ENCODE measurements at regions not wholly inside any gene's neighbourhood (a gene's known extent, or its start where the extent isn't known, plus 50 kb on each side); places are given as distances from the start of the nearest gene placed in this dataset.
"Not testable (repeated sequence)": the region's sequence is repeated elsewhere in the genome, so short reads cannot be mapped to it uniquely, and the experiment has no call there.

GRCh38 chr3:88876724-88877123 is 230.7 kb upstream of the EPHA3 start:
- no peak for TF ChIP-seq ZNF8 (CRISPR knock-in tag; IDR thresholded peaks at IDR 0.05)
- TF ChIP-seq RARB (CRISPR knock-in tag; IDR thresholded peaks at IDR 0.05): no peak
- no peak for TF ChIP-seq ARNTL (CRISPR knock-in tag; IDR thresholded peaks at IDR 0.05; ENCODE audit: borderline replicate concordance, low read depth)
- TF ChIP-seq PATZ1 (CRISPR knock-in tag; IDR thresholded peaks at IDR 0.05; ENCODE audit: borderline replicate concordance): no peak
- TF ChIP-seq GLIS3 (CRISPR knock-in tag; IDR thresholded peaks at IDR 0.05): no peak
- TF ChIP-seq BACH2 (CRISPR knock-in tag; IDR thresholded peaks at IDR 0.05; ENCODE audit: borderline replicate concordance): no peak
- TF ChIP-seq ZFP30 (CRISPR knock-in tag; IDR thresholded peaks at IDR 0.05): no peak
- TF ChIP-seq ZNF565 (CRISPR knock-in tag; conservative IDR thresholded peaks at IDR 0.05; ENCODE audit: low read depth): no peak
- TF ChIP-seq ESRRG (CRISPR knock-in tag; IDR thresholded peaks at IDR 0.05): no peak
- TF ChIP-seq TCF4 (CRISPR knock-in tag; IDR thresholded peaks at IDR 0.05; ENCODE audit: borderline replicate concordance): no peak
- no peak for ATAC-seq

- ATAC-seq: no peak
- TF ChIP-seq POU6F1 (CRISPR knock-in tag; IDR thresholded peaks at IDR 0.05; ENCODE audit: borderline replicate concordance, low read depth) (no peak), TSHZ2 (CRISPR knock-in tag; IDR thresholded peaks at IDR 0.05) (no peak), ISL1 (CRISPR knock-in tag; IDR thresholded peaks at IDR 0.05) (no peak), ZFP3 (CRISPR knock-in tag; IDR thresholded peaks at IDR 0.05) (no peak), ZFP30 (CRISPR knock-in tag; IDR thresholded peaks at IDR 0.05) (no peak)
These were observed 227.5 kb upstream of the EPHA3 start for GRCh38 chr3:88879905-88880304.

- no peak for ATAC-seq
- TF ChIP-seq ZNF8 (CRISPR knock-in tag; IDR thresholded peaks at IDR 0.05) (no peak), ZNF565 (CRISPR knock-in tag; conservative IDR thresholded peaks at IDR 0.05; ENCODE audit: low read depth) (no peak), ZNF70 (CRISPR knock-in tag; IDR thresholded peaks at IDR 0.05) (no peak), ARNTL (CRISPR knock-in tag; IDR thresholded peaks at IDR 0.05; ENCODE audit: borderline replicate concordance, low read depth) (no peak), TCF4 (CRISPR knock-in tag; IDR thresholded peaks at IDR 0.05; ENCODE audit: borderline replicate concordance) (no peak)
These were observed 225.3 kb upstream of the EPHA3 start for GRCh38 chr3:88882121-88882520.

- ATAC-seq: not testable (repeated sequence)
These were observed 220.8 kb upstream of the EPHA3 start for GRCh38 chr3:88886624-88887023.

GRCh38 chr3:88896026-88896425 is 211.4 kb upstream of the EPHA3 start:
- TF ChIP-seq ZNF8 (CRISPR knock-in tag; IDR thresholded peaks at IDR 0.05) (no peak), POU6F1 (CRISPR knock-in tag; IDR thresholded peaks at IDR 0.05; ENCODE audit: borderline replicate concordance, low read depth) (no peak), PATZ1 (CRISPR knock-in tag; IDR thresholded peaks at IDR 0.05; ENCODE audit: borderline replicate concordance) (no peak), GLIS3 (CRISPR knock-in tag; IDR thresholded peaks at IDR 0.05) (no peak), PPARA (CRISPR knock-in tag; IDR thresholded peaks at IDR 0.05; ENCODE audit: borderline replicate concordance) (no peak), ZC3H10 (CRISPR knock-in tag; IDR thresholded peaks at IDR 0.05) (no peak), OSR1 (CRISPR knock-in tag; IDR thresholded peaks at IDR 0.05) (no peak), ZFP3 (CRISPR knock-in tag; IDR thresholded peaks at IDR 0.05) (no peak), SNAI2 (CRISPR knock-in tag; IDR thresholded peaks at IDR 0.05) (no peak), CSRNP3 (CRISPR knock-in tag; IDR thresholded peaks at IDR 0.05) (no peak), TSHZ2 (CRISPR knock-in tag; IDR thresholded peaks at IDR 0.05) (no peak)
- ATAC-seq: no peak

All from SK-N-SH treated with all-trans-retinoic acid at 6 μM for 48 hours (cell line).